Neural crest cell (in vitro differentiated cells): ENCODE measurements at regions not wholly inside any gene's neighbourhood (a gene's known extent, or its start where the extent isn't known, plus 50 kb on each side); places are given as distances from the start of the nearest gene placed in this dataset.
A peak's percentile ranks its signal among the peaks of the same experiment; 100 is the strongest.

ENCODE experiments used
- DNase-seq: peaks from one replicate; pipeline ENCODE4 v3.0.0; 2021; ENCODE audit warnings: low read depth, mixed read lengths, low spot score
- H3K27ac Mint-ChIP-seq: one replicate; pipeline ENCODE4 v1.8.0; 2021; ENCODE audit warnings: mild to moderate bottlenecking, mixed read lengths; ENCODE audit not compliant: unreplicated experiment
- H3K27me3 Mint-ChIP-seq: 2 replicates; pipeline ENCODE4 v1.8.0; 2021; ENCODE audit warnings: low read depth, mild to moderate bottlenecking, mixed read lengths
- H3K36me3 Mint-ChIP-seq: 2 replicates; pipeline ENCODE4 v1.8.0; 2021; ENCODE audit warnings: low read depth, mild to moderate bottlenecking, mixed read lengths
- H3K4me1 Mint-ChIP-seq: 2 replicates; pipeline ENCODE4 v1.8.0; 2021; ENCODE audit warnings: mixed read lengths
- H3K4me3 Mint-ChIP-seq: one replicate; pipeline ENCODE4 v1.8.0; 2021; ENCODE audit warnings: mild to moderate bottlenecking, mixed read lengths
- H3K9me3 Mint-ChIP-seq: 2 replicates; pipeline ENCODE4 v1.8.0; 2021; ENCODE audit warnings: mixed read lengths
- TF ChIP-seq, protein P1 (sequence below): fragments of 200-600 bp; sonication (generic); conservative IDR thresholded peaks from 2 replicates; pipeline ENCODE4 v1.5.0; 2021; ENCODE audit warnings: antibody characterized with exemption, mild to moderate bottlenecking

DNA sequence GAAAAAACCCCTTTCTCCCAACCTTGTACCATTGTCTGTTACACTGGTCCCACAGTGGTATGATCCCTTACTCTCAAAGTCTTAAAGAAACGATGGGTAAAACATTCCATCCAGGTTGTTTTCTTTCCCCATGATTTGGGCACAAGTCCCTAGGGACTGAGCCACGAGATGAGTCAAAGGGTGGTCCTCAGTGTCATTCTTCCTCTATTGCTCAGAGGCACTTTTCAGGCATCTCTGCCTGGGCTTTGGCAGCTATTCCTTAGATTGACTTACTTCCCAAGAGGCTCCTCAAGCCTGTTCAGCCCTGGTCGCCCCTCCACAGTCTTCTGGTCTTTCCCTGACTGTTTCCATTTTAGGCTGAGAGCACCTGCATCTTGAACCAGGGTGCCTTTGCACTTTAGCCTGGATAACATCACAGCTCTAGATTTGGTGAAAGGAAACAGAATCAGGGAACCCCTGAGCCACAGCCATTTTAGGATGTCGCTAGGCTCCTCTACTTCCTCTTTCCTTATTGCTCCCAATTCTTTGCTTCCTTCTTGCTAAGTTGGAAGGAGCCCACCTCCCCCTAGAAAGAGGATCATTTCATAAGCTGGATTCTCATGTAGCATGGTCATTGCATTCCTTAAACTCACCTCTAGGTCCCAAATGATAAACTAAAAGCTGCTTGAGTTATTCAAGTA lies 131.0 kb upstream of the TPRG1 start:
- TF ChIP-seq, protein P1, sequence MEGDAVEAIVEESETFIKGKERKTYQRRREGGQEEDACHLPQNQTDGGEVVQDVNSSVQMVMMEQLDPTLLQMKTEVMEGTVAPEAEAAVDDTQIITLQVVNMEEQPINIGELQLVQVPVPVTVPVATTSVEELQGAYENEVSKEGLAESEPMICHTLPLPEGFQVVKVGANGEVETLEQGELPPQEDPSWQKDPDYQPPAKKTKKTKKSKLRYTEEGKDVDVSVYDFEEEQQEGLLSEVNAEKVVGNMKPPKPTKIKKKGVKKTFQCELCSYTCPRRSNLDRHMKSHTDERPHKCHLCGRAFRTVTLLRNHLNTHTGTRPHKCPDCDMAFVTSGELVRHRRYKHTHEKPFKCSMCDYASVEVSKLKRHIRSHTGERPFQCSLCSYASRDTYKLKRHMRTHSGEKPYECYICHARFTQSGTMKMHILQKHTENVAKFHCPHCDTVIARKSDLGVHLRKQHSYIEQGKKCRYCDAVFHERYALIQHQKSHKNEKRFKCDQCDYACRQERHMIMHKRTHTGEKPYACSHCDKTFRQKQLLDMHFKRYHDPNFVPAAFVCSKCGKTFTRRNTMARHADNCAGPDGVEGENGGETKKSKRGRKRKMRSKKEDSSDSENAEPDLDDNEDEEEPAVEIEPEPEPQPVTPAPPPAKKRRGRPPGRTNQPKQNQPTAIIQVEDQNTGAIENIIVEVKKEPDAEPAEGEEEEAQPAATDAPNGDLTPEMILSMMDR = no peak
- Mint-ChIP-seq H3K9me3 (peaks cover 5% of the 10 kb centered on the region), H3K4me3 (no peak overlapping the region), H3K27ac (no peak overlapping the region), H3K36me3 (no peaks in the 10 kb centered on the region), H3K4me1 (no peaks in the 10 kb centered on the region), H3K27me3 (no peaks in the 10 kb centered on the region)
- DNase-seq = no peak

DNA sequence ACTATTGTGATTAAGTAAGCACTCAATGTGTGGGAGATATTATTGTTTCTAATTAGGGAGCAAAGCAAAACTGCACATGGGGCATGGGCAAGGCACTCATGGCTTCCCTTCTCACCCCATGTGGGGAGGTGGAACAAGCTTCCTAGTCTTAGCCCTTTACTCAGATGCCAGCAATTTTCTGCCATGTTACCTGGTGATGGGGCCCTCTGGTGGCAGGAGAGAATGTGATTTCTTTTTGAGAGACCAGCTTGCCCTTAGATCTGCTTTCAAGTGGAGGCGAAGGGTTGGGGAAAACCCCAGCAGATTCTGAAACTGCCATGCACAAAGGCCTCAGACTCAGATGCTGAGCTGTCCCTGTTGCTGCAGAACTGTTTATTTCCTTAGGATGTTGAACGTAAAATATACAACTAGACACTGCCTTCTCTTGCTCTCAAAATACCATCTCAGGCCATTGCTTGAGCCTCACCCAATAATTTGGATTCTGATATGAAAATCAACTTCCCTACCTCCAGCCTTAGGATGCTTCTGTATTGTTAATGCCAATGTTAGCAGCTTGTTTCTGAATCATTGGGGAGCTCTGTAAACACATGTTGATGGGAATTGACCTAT lies 130.2 kb upstream of the TPRG1 start:
- no peak overlapping the region for H3K4me3 Mint-ChIP-seq
- peak; percentile 12 for DNase-seq
- peaks cover 2% of the 10 kb centered on the region for H3K9me3 Mint-ChIP-seq
- no peaks in the 10 kb centered on the region for H3K4me1 Mint-ChIP-seq
- no peaks in the 10 kb centered on the region for H3K36me3 Mint-ChIP-seq
- H3K27me3 Mint-ChIP-seq = no peaks in the 10 kb centered on the region
- TF ChIP-seq, protein P1 = peak; percentile 60
- no peak overlapping the region for H3K27ac Mint-ChIP-seq

DNA sequence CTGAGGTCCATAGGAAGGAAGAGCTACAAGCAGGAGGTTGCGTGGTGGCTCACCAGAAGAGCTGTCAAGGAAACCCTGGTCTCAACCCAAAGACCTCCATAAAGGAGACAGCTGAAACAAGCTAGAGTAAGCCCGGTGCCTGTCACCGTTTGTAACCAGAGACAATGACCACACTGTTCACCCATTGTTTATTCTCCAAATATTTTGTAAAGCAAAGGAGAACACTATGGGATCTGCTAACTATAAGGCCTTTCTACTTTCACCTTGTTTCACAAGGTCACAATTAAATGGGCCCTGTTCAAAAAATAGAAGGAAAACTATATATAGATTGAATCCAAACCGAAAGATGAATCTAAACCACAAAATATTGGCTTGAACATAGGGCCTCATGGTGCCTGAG lies 128.9 kb upstream of the TPRG1 start:
- H3K4me1 Mint-ChIP-seq = no peaks in the 10 kb centered on the region
- H3K27me3 Mint-ChIP-seq = no peaks in the 10 kb centered on the region
- H3K36me3 Mint-ChIP-seq = no peaks in the 10 kb centered on the region
- H3K4me3 Mint-ChIP-seq = no peak overlapping the region
- no peak overlapping the region for H3K27ac Mint-ChIP-seq
- TF ChIP-seq, protein P1 = no peak
- no peak for DNase-seq
- H3K9me3 Mint-ChIP-seq = peaks cover 2% of the 10 kb centered on the region

DNA sequence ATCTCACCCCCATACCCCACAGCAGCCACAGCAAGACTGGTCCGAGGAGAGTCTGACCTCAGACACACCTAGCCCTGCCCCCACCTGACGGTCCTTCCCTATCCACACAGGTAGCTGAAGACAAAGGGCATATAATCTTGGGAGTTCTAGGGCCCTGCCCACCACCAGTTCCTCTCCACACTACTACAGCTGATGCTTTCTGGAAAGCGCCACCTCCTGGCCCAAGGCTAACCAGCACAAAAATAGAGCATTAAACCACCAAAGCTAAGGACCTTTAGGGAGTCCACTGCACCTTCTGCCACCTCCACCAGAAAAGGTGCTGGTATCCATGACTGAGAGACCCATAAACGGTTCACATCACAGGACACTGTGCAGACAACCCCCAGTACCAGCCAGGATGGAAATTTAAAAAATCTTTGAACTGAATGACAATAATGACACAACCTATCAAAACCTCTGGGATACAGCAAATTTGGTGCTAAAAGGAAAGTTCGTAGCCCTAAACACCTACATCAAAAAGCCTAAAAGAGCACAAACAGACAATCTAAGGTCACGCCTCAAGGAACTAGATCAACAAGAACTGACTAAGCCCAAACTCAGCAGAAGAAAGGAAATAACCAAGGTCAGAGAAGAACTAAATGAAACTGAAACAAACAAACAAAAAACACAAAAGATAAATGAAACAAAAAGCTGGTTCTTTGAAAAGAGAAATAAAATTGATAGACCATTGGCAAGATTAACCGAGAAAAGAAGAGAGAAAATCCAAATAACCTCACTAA lies 122.1 kb upstream of the TPRG1 start:
- H3K36me3 Mint-ChIP-seq = no peaks in the 10 kb centered on the region
- DNase-seq = no peak
- no peak overlapping the region for H3K4me3 Mint-ChIP-seq
- H3K27ac Mint-ChIP-seq = no peak overlapping the region
- peaks cover 15% of the 10 kb centered on the region for H3K9me3 Mint-ChIP-seq
- H3K27me3 Mint-ChIP-seq = no peaks in the 10 kb centered on the region
- TF ChIP-seq, protein P1 = peak; percentile 19
- H3K4me1 Mint-ChIP-seq = no peaks in the 10 kb centered on the region

DNA sequence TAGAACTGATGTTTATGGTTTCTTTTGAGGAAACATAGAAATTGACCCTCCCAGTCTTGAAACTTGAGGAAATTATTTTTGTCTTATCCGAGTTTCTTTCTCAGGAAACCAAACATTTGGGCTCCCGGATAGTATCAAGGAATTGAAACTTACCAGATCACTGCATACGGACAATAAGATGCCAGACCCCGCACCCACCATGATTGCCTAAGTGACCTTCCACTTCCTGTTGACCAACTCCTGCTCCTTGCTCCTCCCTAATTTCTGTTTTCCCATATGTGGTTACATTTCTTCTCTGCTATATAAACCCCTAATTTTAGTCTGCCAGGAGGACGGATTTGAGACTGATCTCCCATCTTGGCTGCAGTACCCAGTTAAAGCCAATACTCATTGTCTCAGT lies 118.4 kb upstream of the TPRG1 start:
- peaks cover 15% of the 10 kb centered on the region for H3K9me3 Mint-ChIP-seq
- no peaks in the 10 kb centered on the region for H3K36me3 Mint-ChIP-seq
- no peak overlapping the region for H3K4me3 Mint-ChIP-seq
- no peaks in the 10 kb centered on the region for H3K4me1 Mint-ChIP-seq
- H3K27ac Mint-ChIP-seq = no peak overlapping the region
- TF ChIP-seq, protein P1 = no peak
- H3K27me3 Mint-ChIP-seq = no peaks in the 10 kb centered on the region
- DNase-seq = no peak
